ENCODE measurements at regions not wholly inside any gene's neighbourhood (a gene's known extent, or its start where the extent isn't known, plus 50 kb on each side); places are given as distances from the start of the nearest gene placed in this dataset.

- no peak for DNase-seq
These were observed 392.8 kb downstream of the TRIB2 start for GRCh38 chr2:13109516-13109915.

- DNase-seq: no peak
These were observed 394.1 kb downstream of the TRIB2 start for GRCh38 chr2:13110825-13111224.

- DNase-seq: no peak
These were observed 396.3 kb downstream of the TRIB2 start for GRCh38 chr2:13113002-13113401.

- DNase-seq: peak; percentile 4
These were observed 397.7 kb downstream of the TRIB2 start for GRCh38 chr2:13114391-13114790.

GRCh38 chr2:13115643-13116042 lies 398.9 kb downstream of the TRIB2 start:
- DNase-seq: no peak

- no peak for DNase-seq
These were observed 404.4 kb downstream of the TRIB2 start for GRCh38 chr2:13121096-13121495.

GRCh38 chr2:13128139-13128538 lies 411.4 kb downstream of the TRIB2 start:
- DNase-seq: no peak

- DNase-seq: no peak
These were observed 418.6 kb downstream of the TRIB2 start for GRCh38 chr2:13135369-13135768.

GRCh38 chr2:13135856-13136255 lies 419.1 kb downstream of the TRIB2 start:
- no peak for DNase-seq

GRCh38 chr2:13137679-13138078 lies 420.9 kb downstream of the TRIB2 start:
- DNase-seq: no peak

- no peak for DNase-seq
These were observed 424.6 kb downstream of the TRIB2 start for GRCh38 chr2:13141315-13141714.

- no peak for DNase-seq
These were observed 426.7 kb downstream of the TRIB2 start for GRCh38 chr2:13143451-13143850.

GRCh38 chr2:13156916-13157315 lies 440.2 kb downstream of the TRIB2 start:
- DNase-seq: no peak

GRCh38 chr2:13158466-13158865 lies 441.7 kb downstream of the TRIB2 start:
- DNase-seq: no peak

GRCh38 chr2:13180729-13181128 lies 464.0 kb downstream of the TRIB2 start:
- no peak for DNase-seq

GRCh38 chr2:13193075-13193474 lies 476.3 kb downstream of the TRIB2 start:
- DNase-seq: no peak

- peak; percentile 5 for DNase-seq
These were observed 477.2 kb downstream of the TRIB2 start for GRCh38 chr2:13193900-13194299.

- no peak for DNase-seq
These were observed 478.5 kb downstream of the TRIB2 start for GRCh38 chr2:13195270-13195669.

GRCh38 chr2:13197248-13197647 lies 480.5 kb downstream of the TRIB2 start:
- DNase-seq: no peak

GRCh38 chr2:13201924-13202323 lies 485.2 kb downstream of the TRIB2 start:
- DNase-seq: no peak

- DNase-seq: no peak
These were observed 495.4 kb downstream of the TRIB2 start for GRCh38 chr2:13212115-13212514.

- no peak for DNase-seq
These were observed 501.5 kb downstream of the TRIB2 start for GRCh38 chr2:13218205-13218604.

- DNase-seq: peak; percentile 83
These were observed 510.8 kb downstream of the TRIB2 start for GRCh38 chr2:13227578-13227977.

GRCh38 chr2:13230221-13230620 lies 513.5 kb downstream of the TRIB2 start:
- peak; percentile 51 for DNase-seq

GRCh38 chr2:13240061-13240460 lies 523.3 kb downstream of the TRIB2 start:
- DNase-seq: no peak
